Kidney (tissue), 13 donors: ENCODE measurements at regions not wholly inside any gene's neighbourhood (a gene's known extent, or its start where the extent isn't known, plus 50 kb on each side); places are given as distances from the start of the nearest gene placed in this dataset.
A peak's percentile ranks its signal among the peaks of the same experiment; 100 is the strongest.

ENCODE experiments used
- DNase-seq, 5 donors: peaks; one replicate each; pipeline ENCODE4 v3.0.0-alpha.2; 2013 to 2020
- FAIRE-seq: peaks from 2 replicates; lab custom pipeline; 2012; peaks lifted over from hg19 to GRCh38; lab: Jason Lieb, UNC
- H3K27ac ChIP-seq, 2 donors: one replicate each; pipeline ENCODE4 v1.7.0; 2013; ENCODE audit warnings: low read depth in 2 of 2, low read length in 2 of 2, inconsistent platforms in 1 of 2
- H3K27me3 ChIP-seq: one replicate; pipeline ENCODE4 v1.7.1; 2013; ENCODE audit warnings: low read length, inconsistent platforms; ENCODE audit not compliant: control insufficient read depth, insufficient read depth
- H3K36me3 ChIP-seq, 3 donors: one replicate each; pipeline versions ENCODE4 v1.7.0 to v1.7.1; 2013; ENCODE audit warnings: low read length in 3 of 3, control low read depth in 1 of 3, inconsistent platforms in 1 of 3; ENCODE audit not compliant: insufficient read depth in 3 of 3, control insufficient read depth in 2 of 3
- H3K4me1 ChIP-seq, 3 donors: one replicate each; pipeline versions ENCODE4 v1.7.0 to v1.7.1; 2013; ENCODE audit warnings: low read length in 3 of 3, inconsistent platforms in 1 of 3, low read depth in 1 of 3; ENCODE audit not compliant: control insufficient read depth in 2 of 3, insufficient read depth in 2 of 3
- H3K4me3 ChIP-seq, 3 donors: one replicate each; pipeline versions ENCODE4 v1.7.0 to v1.8.1; 2013; ENCODE audit warnings: low read length in 3 of 3, control low read depth in 1 of 3, inconsistent platforms in 1 of 3
- H3K9ac ChIP-seq, 3 donors: one replicate each; pipeline versions ENCODE4 v1.7.0 to v1.7.1; 2013; ENCODE audit warnings: low read length in 3 of 3, control low read depth in 1 of 3, inconsistent platforms in 1 of 3
- H3K9me3 ChIP-seq, 3 donors: one replicate each; pipeline versions ENCODE4 v1.7.0 to v1.7.1; 2013; ENCODE audit warnings: low read length in 3 of 3, control low read depth in 1 of 3, inconsistent platforms in 1 of 3; ENCODE audit not compliant: control insufficient read depth in 2 of 3, insufficient read depth in 1 of 3
- CTCF ChIP-seq: IDR thresholded peaks from 3 replicates; pipeline ENCODE4 v1.5.1; 2012; ENCODE audit warnings: mild to moderate bottlenecking, moderate library complexity, borderline replicate concordance; ENCODE audit not compliant: insufficient read depth; ENCODE audit errors: extremely low read depth
- intact Hi-C: fragments of 100-400 bp; cut with DNase I; formaldehyde crosslinking; loops from one replicate; pipeline ENCODE4 v1.11.1; 2022
- donor health status: control.
- donor health status: control.
- donor health status: control.
- donor health status: control.
- donor health status: control.
- donor health status: DM: yes; HTN: yes; CAD: no.
- donor health status: Normal renal cell carcinoma (clear cell type).

GRCh38 chr12:19886065-19886464 is 446.8 kb downstream of the AEBP2 start:
- Histone ChIP-seq H3K9ac (no peak overlapping the region), H3K36me3 (no peaks in the 10 kb centered on the region), H3K4me1 (peaks cover 0 to 25% (median 4%) of the 10 kb centered on the region in 3 donors), H3K27me3 (no peaks in the 10 kb centered on the region), H3K27ac (peak overlapping the region; percentile 51 to 59), H3K9me3 (peaks cover 0 to 6% (median 0%) of the 10 kb centered on the region in 3 donors), H3K4me3 (no peak overlapping the region)
- no peak for TF ChIP-seq CTCF
- peak; percentile 6 for FAIRE-seq
- no peak for DNase-seq
- intact Hi-C loops, result no loop called here

GRCh38 chr12:19886639-19887064 is 447.4 kb downstream of the AEBP2 start:
- no peaks in the 10 kb centered on the region for H3K36me3 ChIP-seq
- H3K4me3 ChIP-seq, result no peak overlapping the region
- DNase-seq (peak in 2 of 5 donors; percentile 23 to 50), FAIRE-seq (no peak)
- intact Hi-C loops, result no loop called here
- peak overlapping the region; percentile 51 to 59 for H3K27ac ChIP-seq
- peaks cover 0 to 6% (median 0%) of the 10 kb centered on the region in 3 donors for H3K9me3 ChIP-seq
- H3K9ac ChIP-seq, result no peak overlapping the region
- H3K4me1 ChIP-seq, result peaks cover 0 to 25% (median 4%) of the 10 kb centered on the region in 3 donors
- TF ChIP-seq CTCF, result no peak
- no peaks in the 10 kb centered on the region for H3K27me3 ChIP-seq

- H3K36me3 ChIP-seq, result no peaks in the 10 kb centered on the region
- no peak for DNase-seq
- no peak overlapping the region for H3K27ac ChIP-seq
- peaks cover 0 to 9% (median 4%) of the 10 kb centered on the region in 3 donors for H3K4me1 ChIP-seq
- no peak for TF ChIP-seq CTCF
- no peak overlapping the region for H3K4me3 ChIP-seq
- intact Hi-C loops, result no loop called here
- no peak for FAIRE-seq
- H3K27me3 ChIP-seq, result no peaks in the 10 kb centered on the region
- no peaks in the 10 kb centered on the region for H3K9me3 ChIP-seq
- no peak overlapping the region for H3K9ac ChIP-seq
Observed at GRCh38 chr12:19890024-19890423, 450.7 kb downstream of the AEBP2 start.

GRCh38 chr12:19891936-19892591 is 452.8 kb downstream of the AEBP2 start:
- intact Hi-C loops, result no loop called here
- Histone ChIP-seq H3K4me1 (peaks cover 0 to 4% (median 0%) of the 10 kb centered on the region in 3 donors), H3K9ac (no peak overlapping the region), H3K4me3 (no peak overlapping the region), H3K27ac (no peak overlapping the region), H3K27me3 (no peaks in the 10 kb centered on the region), H3K9me3 (no peaks in the 10 kb centered on the region), H3K36me3 (no peaks in the 10 kb centered on the region)
- FAIRE-seq (no peak), DNase-seq (no peak)
- no peak for TF ChIP-seq CTCF
